HEK293T (cell line): ENCODE measurements at regions not wholly inside any gene's neighbourhood (a gene's known extent, or its start where the extent isn't known, plus 50 kb on each side); places are given as distances from the start of the nearest gene placed in this dataset.

Experiments used
- CTCF ChIA-PET: fragments of 350-600 bp; formaldehyde crosslinking; extraction: SDS; loops from one replicate; lab custom pipeline; 2021; ENCODE audit warnings: antibody characterized with exemption, inconsistent platforms; lab: Yijun Ruan, JAX
- POLR2A ChIA-PET: fragments of 350-600 bp; formaldehyde crosslinking; extraction: SDS; loops from one replicate; lab custom pipeline; 2020; ENCODE audit warnings: antibody characterized with exemption, inconsistent platforms; lab: Yijun Ruan, JAX
- DNase-seq: peaks from one replicate; pipeline ENCODE4 v3.0.0; 2012; ENCODE audit warnings: mixed read lengths; ENCODE audit errors: extremely low spot score
- ARNT ChIP-seq: fragments of 450-650 bp; IDR thresholded peaks from 2 replicates; pipeline ENCODE4 v1.6.1; 2017; ENCODE audit warnings: mild to moderate bottlenecking
- BHLHE40 ChIP-seq: fragments of 450-650 bp; IDR thresholded peaks from 2 replicates; pipeline ENCODE4 v1.6.1; 2016; ENCODE audit warnings: mild to moderate bottlenecking, moderate library complexity, borderline replicate concordance
- CTBP1 ChIP-seq: fragments of 450-650 bp; IDR thresholded peaks from 2 replicates; pipeline ENCODE4 v1.6.1; 2016; ENCODE audit warnings: borderline replicate concordance
- ELF4 ChIP-seq: fragments of 450-650 bp; IDR thresholded peaks from 2 replicates; pipeline ENCODE4 v1.6.1; 2017; ENCODE audit warnings: antibody characterized with exemption
- FOXA1 ChIP-seq: fragments of 450-650 bp; IDR thresholded peaks from 2 replicates; pipeline ENCODE4 v1.6.1; 2016; ENCODE audit warnings: mild to moderate bottlenecking
- FOXK2 ChIP-seq: fragments of 450-650 bp; IDR thresholded peaks from 2 replicates; pipeline ENCODE4 v1.6.1; 2016; ENCODE audit warnings: mild to moderate bottlenecking
- FOXM1 ChIP-seq: fragments of 450-650 bp; IDR thresholded peaks from 2 replicates; pipeline ENCODE4 v1.6.1; 2017; ENCODE audit warnings: mild to moderate bottlenecking, borderline replicate concordance
- HDGF ChIP-seq: fragments of 450-650 bp; IDR thresholded peaks from 2 replicates; pipeline ENCODE4 v1.6.1; 2017; ENCODE audit warnings: antibody characterized with exemption, borderline replicate concordance
- L3MBTL2 ChIP-seq: fragments of 450-650 bp; conservative IDR thresholded peaks from 2 replicates; pipeline ENCODE4 v1.6.1; 2016; ENCODE audit warnings: mild to moderate bottlenecking
- LEF1 ChIP-seq: fragments of 450-650 bp; IDR thresholded peaks from 2 replicates; pipeline ENCODE4 v1.6.1; 2017; ENCODE audit warnings: mild to moderate bottlenecking, borderline replicate concordance
- NFRKB ChIP-seq: fragments of 450-650 bp; IDR thresholded peaks from 2 replicates; pipeline ENCODE4 v1.6.1; 2016; ENCODE audit warnings: mild to moderate bottlenecking, moderate library complexity
- PKNOX1 ChIP-seq: fragments of 450-650 bp; IDR thresholded peaks from 2 replicates; pipeline ENCODE4 v1.6.1; 2016
- SP1 ChIP-seq: fragments of 450-650 bp; IDR thresholded peaks from 2 replicates; pipeline ENCODE4 v1.6.1; 2017
- SUZ12 ChIP-seq: fragments of 450-650 bp; IDR thresholded peaks from 2 replicates; pipeline ENCODE4 v1.6.1; 2016; ENCODE audit warnings: mild to moderate bottlenecking
- TARDBP ChIP-seq: fragments of 450-650 bp; IDR thresholded peaks from 2 replicates; pipeline ENCODE4 v1.6.1; 2016
- ZNF384 ChIP-seq: fragments of 450-650 bp; IDR thresholded peaks from 2 replicates; pipeline ENCODE4 v1.6.1; 2016

- CTCF ChIA-PET, result no interaction called here
- POLR2A ChIA-PET, result no interaction called here
- TF ChIP-seq FOXK2, result no peak
- TF ChIP-seq ZNF384, result peak; percentile 28; the same call in 1 of the 2 replicates
- no peak for DNase-seq
These were observed 146.2 kb upstream of the ITGA4 start for GRCh38 chr2:181310967-181311366.

DNA sequence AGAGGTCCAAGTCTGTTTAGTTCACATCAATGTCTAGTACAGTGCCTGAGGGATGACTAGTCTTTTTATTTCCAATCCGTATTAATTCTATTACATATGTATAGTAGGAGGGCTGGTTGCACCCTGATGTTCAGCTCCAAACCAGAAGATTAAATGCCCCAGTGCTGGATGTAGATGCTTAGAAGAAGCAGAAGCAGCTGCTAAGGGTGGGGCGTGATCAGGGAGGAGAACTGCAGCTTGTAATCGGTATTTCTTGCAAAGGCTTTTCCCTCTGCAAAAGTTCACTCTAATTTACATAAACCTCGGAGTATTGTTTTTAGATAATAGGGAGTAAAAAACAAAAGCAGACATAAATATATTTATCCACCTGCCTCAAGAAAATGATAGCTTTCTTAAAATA is 145.3 kb upstream of the ITGA4 start:
- POLR2A ChIA-PET, result no interaction called here
- CTCF ChIA-PET, result no interaction called here
- no peak for DNase-seq
- TF ChIP-seq SUZ12 (no peak), FOXM1 (no peak), CTBP1 (no peak), LEF1 (no peak), ZNF384 (no peak), SP1 (no peak)

- POLR2A ChIA-PET, result no interaction called here
- CTCF ChIA-PET, result no interaction called here
- TF ChIP-seq HDGF (no peak), ARNT (no peak), BHLHE40 (no peak), NFRKB (no peak), LEF1 (no peak), FOXM1 (no peak), SP1 (no peak), PKNOX1 (no peak), SUZ12 (no peak), L3MBTL2 (no peak), TARDBP (no peak), FOXA1 (no peak), ELF4 (no peak), ZNF384 (no peak), CTBP1 (no peak)
- no peak for DNase-seq
These were observed 144.7 kb upstream of the ITGA4 start for GRCh38 chr2:181312515-181312927.

GRCh38 chr2:181313845-181314244 is 143.3 kb upstream of the ITGA4 start:
- CTCF ChIA-PET, result no interaction called here
- POLR2A ChIA-PET, result no interaction called here
- DNase-seq, result no peak
- TF ChIP-seq FOXK2 (no peak), CTBP1 (no peak), PKNOX1 (no peak), BHLHE40 (no peak), ARNT (no peak), NFRKB (no peak), ZNF384 (no peak), FOXA1 (no peak), L3MBTL2 (no peak), ELF4 (no peak), SUZ12 (no peak), SP1 (no peak), LEF1 (no peak), FOXM1 (no peak), HDGF (no peak), TARDBP (no peak)

- POLR2A ChIA-PET, result no interaction called here
- CTCF ChIA-PET, result no interaction called here
These were observed 142.6 kb upstream of the ITGA4 start for GRCh38 chr2:181314551-181314950.

DNA sequence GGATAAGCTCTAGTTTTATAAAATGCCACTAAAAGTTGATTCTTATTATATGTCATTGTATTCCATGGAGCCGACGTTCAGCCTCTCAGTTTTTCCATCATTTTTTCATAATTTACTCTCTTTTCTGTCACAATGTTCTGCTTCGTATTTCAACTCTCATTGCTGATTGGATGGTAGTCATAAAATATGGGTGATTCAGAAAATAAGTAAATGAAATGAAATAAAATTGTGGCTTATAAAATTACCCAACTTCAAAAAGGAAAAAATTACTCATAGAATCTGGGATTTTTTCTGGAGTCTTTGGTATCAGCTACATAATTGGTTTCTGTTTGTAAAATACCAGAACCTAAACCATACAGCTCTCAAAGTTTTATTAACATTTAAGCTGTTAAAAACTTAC is 139.7 kb upstream of the ITGA4 start:
- DNase-seq, result no peak
- TF ChIP-seq ZNF384 (no peak), CTBP1 (no peak), FOXM1 (no peak), PKNOX1 (no peak), TARDBP (no peak), ELF4 (no peak), FOXA1 (no peak), BHLHE40 (no peak), HDGF (no peak), ARNT (no peak), NFRKB (no peak), LEF1 (no peak), SUZ12 (no peak), L3MBTL2 (no peak), SP1 (no peak), FOXK2 (no peak)
- CTCF ChIA-PET, result no interaction called here
- POLR2A ChIA-PET, result no interaction called here

More at GRCh38 chr2:181314551-181314950, 142.6 kb upstream of the ITGA4 start:
- TF ChIP-seq LEF1, result no peak
- TF ChIP-seq CTBP1, result no peak
- TF ChIP-seq ARNT, result no peak
- TF ChIP-seq FOXK2, result no peak
- TF ChIP-seq SP1, result no peak
- no peak for TF ChIP-seq BHLHE40
- TF ChIP-seq TARDBP, result no peak
- TF ChIP-seq HDGF, result no peak
- no peak for TF ChIP-seq PKNOX1
- TF ChIP-seq SUZ12, result no peak
- TF ChIP-seq NFRKB, result no peak
- no peak for TF ChIP-seq FOXA1
- TF ChIP-seq ELF4, result no peak
- TF ChIP-seq FOXM1, result no peak
- TF ChIP-seq ZNF384, result no peak
- TF ChIP-seq L3MBTL2, result no peak
- no peak for DNase-seq
